CD4-positive, CD25-positive, alpha-beta regulatory T cell (primary cell): ENCODE measurements at regions not wholly inside any gene's neighbourhood (a gene's known extent, or its start where the extent isn't known, plus 50 kb on each side); places are given as distances from the start of the nearest gene placed in this dataset.

Source experiments
- ATAC-seq, 2 donors: fragments of 150-1000 bp; cut with Tn5 transposase; one replicate each; pipeline ENCODE4 v1.10.0; 2021; ENCODE audit warnings: low read depth in 2 of 2, moderate number of reproducible peaks in 2 of 2, moderate library complexity in 1 of 2
- DNase-seq, 3 donors: peaks; one replicate each; pipeline versions ENCODE4 v3.0.0 to v3.0.0-alpha.2; 2012 to 2022; ENCODE audit warnings: mixed read lengths in 1 of 3
- H3K27ac ChIP-seq: one replicate; pipeline ENCODE4 v1.7.0; 2013; ENCODE audit warnings: mild to moderate bottlenecking, low read length; ENCODE audit not compliant: insufficient read depth, poor library complexity, severe bottlenecking
- H3K27me3 ChIP-seq: one replicate; pipeline ENCODE4 v1.7.0; 2013; ENCODE audit warnings: low read length; ENCODE audit not compliant: control insufficient read depth, insufficient read depth
- H3K36me3 ChIP-seq: one replicate; pipeline ENCODE4 v1.7.0; 2013; ENCODE audit warnings: mild to moderate bottlenecking, low read length, moderate library complexity; ENCODE audit not compliant: control insufficient read depth, insufficient read depth
- H3K4me1 ChIP-seq: 2 replicates; pipeline ENCODE4 v1.7.0; 2013; ENCODE audit warnings: mild to moderate bottlenecking, low read length; ENCODE audit not compliant: insufficient read depth, control insufficient read depth, poor library complexity, severe bottlenecking
- H3K4me3 ChIP-seq: one replicate; pipeline ENCODE4 v1.7.0; 2013; ENCODE audit warnings: low read depth, mild to moderate bottlenecking, low read length, moderate library complexity
- H3K9me3 ChIP-seq, 2 experiments: 1 replicate in 1 of 2; 2 replicates in 1 of 2; pipeline ENCODE4 v1.7.0; 2013; ENCODE audit warnings: low read length in 2 of 2, mild to moderate bottlenecking in 1 of 2, moderate library complexity in 1 of 2; ENCODE audit not compliant: control insufficient read depth in 2 of 2
- H3K27ac Mint-ChIP-seq, 3 donors: one replicate each; pipeline ENCODE4 v1.8.0; 2020 to 2022; ENCODE audit warnings: mild to moderate bottlenecking in 3 of 3, mixed read lengths in 3 of 3, moderate library complexity in 2 of 3
- H3K27me3 Mint-ChIP-seq: one replicate; pipeline ENCODE4 v1.8.0; 2022; ENCODE audit warnings: mild to moderate bottlenecking, mixed read lengths
- H3K36me3 Mint-ChIP-seq: one replicate; pipeline ENCODE4 v1.8.0; 2020; ENCODE audit warnings: mixed read lengths
- H3K4me1 Mint-ChIP-seq, 4 donors: one replicate each; pipeline ENCODE4 v1.8.0; 2020 to 2022; ENCODE audit warnings: mixed read lengths in 4 of 4, mild to moderate bottlenecking in 1 of 4
- H3K4me3 Mint-ChIP-seq, 4 donors: one replicate each; pipeline ENCODE4 v1.8.0; 2020 to 2022; ENCODE audit warnings: mild to moderate bottlenecking in 4 of 4, mixed read lengths in 4 of 4, moderate library complexity in 3 of 4
- H3K9me3 Mint-ChIP-seq, 7 donors: one replicate each; pipeline ENCODE4 v1.8.0; 2020 to 2022; ENCODE audit warnings: mixed read lengths in 7 of 7, mild to moderate bottlenecking in 3 of 7, moderate library complexity in 2 of 7

- Histone ChIP-seq H3K4me3 (no peak overlapping the region), H3K27me3 (no peaks in the 10 kb centered on the region), H3K27ac (no peak overlapping the region), H3K4me1 (no peaks in the 10 kb centered on the region), H3K9me3 (no peaks in the 10 kb centered on the region), H3K36me3 (no peaks in the 10 kb centered on the region)
- peak overlapping the region in 1 of 3 donors; percentile 38 for H3K27ac Mint-ChIP-seq
- H3K9me3 Mint-ChIP-seq: peaks cover 0 to 9% (median 0%) of the 10 kb centered on the region in 7 donors
- no peaks in the 10 kb centered on the region for H3K36me3 Mint-ChIP-seq
- peaks cover 2% of the 10 kb centered on the region for H3K27me3 Mint-ChIP-seq
- DNase-seq (peak in 1 of 3 donors; percentile 14), ATAC-seq (no peak)
- H3K4me1 Mint-ChIP-seq: no peaks in the 10 kb centered on the region
- H3K4me3 Mint-ChIP-seq: no peak overlapping the region
Measured at GRCh38 chr12:14111230-14111865, 129.9 kb upstream of the GRIN2B start.

GRCh38 chr12:14113031-14113430, 131.6 kb upstream of the GRIN2B start:
- ATAC-seq: no peak
- Histone ChIP-seq H3K36me3 (no peaks in the 10 kb centered on the region), H3K4me3 (no peak overlapping the region), H3K9me3 (peaks cover 0 to 4% of the 10 kb centered on the region in 2 experiments), H3K27ac (no peak overlapping the region), H3K4me1 (no peaks in the 10 kb centered on the region), H3K27me3 (no peaks in the 10 kb centered on the region)
- no peaks in the 10 kb centered on the region for H3K4me1 Mint-ChIP-seq
- H3K36me3 Mint-ChIP-seq: no peaks in the 10 kb centered on the region
- no peak for DNase-seq
- H3K27ac Mint-ChIP-seq: no peak overlapping the region
- H3K27me3 Mint-ChIP-seq: peaks cover 4% of the 10 kb centered on the region
- peaks cover 0 to 11% (median 3%) of the 10 kb centered on the region in 7 donors for H3K9me3 Mint-ChIP-seq
- no peak overlapping the region for H3K4me3 Mint-ChIP-seq

DNA sequence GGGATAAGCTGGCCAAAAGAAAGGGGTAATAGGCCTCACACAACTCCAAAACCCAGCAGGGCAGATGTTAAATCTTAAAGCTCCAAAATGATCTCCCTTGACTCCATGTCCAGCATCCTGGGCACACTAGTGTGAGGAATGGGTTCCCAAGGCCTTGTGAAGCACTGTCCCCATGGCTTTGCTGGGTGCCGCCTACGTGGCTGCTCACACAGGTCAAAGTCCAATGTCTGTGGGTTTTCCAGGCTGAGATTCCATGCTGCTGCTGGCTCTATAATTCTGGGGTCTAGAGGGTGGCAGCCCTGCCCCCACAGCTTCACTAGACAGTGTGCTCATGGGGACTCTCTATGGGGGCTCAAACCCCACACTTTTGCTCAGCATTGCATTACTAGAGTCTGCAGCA, 145.3 kb upstream of the GRIN2B start:
- Histone ChIP-seq H3K4me1 (no peaks in the 10 kb centered on the region), H3K9me3 (peaks cover 0 to 1% of the 10 kb centered on the region in 2 experiments), H3K27ac (no peak overlapping the region), H3K36me3 (no peaks in the 10 kb centered on the region), H3K4me3 (no peak overlapping the region), H3K27me3 (no peaks in the 10 kb centered on the region)
- DNase-seq (no peak), ATAC-seq (no peak)
- peaks cover 0 to 5% (median 0%) of the 10 kb centered on the region in 7 donors for H3K9me3 Mint-ChIP-seq
- H3K36me3 Mint-ChIP-seq: no peaks in the 10 kb centered on the region
- H3K27ac Mint-ChIP-seq: no peak overlapping the region
- no peaks in the 10 kb centered on the region for H3K4me1 Mint-ChIP-seq
- H3K27me3 Mint-ChIP-seq: no peaks in the 10 kb centered on the region
- no peak overlapping the region for H3K4me3 Mint-ChIP-seq

DNA sequence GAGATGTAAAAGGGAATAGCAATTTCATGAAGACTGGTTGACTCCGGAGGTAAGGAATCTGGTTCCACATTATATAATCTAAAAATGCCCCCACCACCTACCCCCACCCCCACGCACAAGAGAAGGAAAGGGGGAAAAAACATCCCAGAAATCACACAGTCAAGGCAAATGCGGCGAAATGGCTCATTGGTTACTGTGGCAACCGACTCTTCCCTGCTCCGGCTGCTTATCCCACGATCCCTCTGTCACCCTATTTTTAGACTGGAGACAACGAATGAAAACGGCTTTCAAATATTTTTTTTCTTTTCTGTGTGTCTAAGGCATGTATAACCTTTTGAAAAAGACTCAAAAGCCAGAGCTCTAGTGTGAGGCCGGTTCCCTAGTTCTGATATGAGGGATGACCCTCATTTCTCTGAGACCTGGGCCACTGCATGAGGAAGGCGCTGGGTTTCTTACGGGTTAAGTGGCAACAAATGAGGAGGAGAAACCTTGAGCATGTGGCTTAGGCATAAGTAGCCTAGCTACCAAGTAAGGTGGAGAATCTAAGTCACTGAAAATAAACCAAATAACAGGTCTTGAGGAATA, 148.3 kb upstream of the GRIN2B start:
- Mint-ChIP-seq H3K9me3 (peaks cover 0 to 5% (median 0%) of the 10 kb centered on the region in 7 donors), H3K4me3 (no peak overlapping the region), H3K27ac (no peak overlapping the region), H3K27me3 (no peaks in the 10 kb centered on the region), H3K4me1 (no peaks in the 10 kb centered on the region), H3K36me3 (no peaks in the 10 kb centered on the region)
- H3K4me1 ChIP-seq: no peaks in the 10 kb centered on the region
- ATAC-seq (no peak), DNase-seq (no peak)
- no peak overlapping the region for H3K27ac ChIP-seq
- no peaks in the 10 kb centered on the region for H3K27me3 ChIP-seq
- no peak overlapping the region for H3K4me3 ChIP-seq
- H3K36me3 ChIP-seq: no peaks in the 10 kb centered on the region
- no peaks in the 10 kb centered on the region for H3K9me3 ChIP-seq

GRCh38 chr12:14135996-14136395, 154.6 kb upstream of the GRIN2B start:
- H3K27ac ChIP-seq: no peak overlapping the region
- no peak overlapping the region for H3K27ac Mint-ChIP-seq
- H3K27me3 Mint-ChIP-seq: peaks cover 10% of the 10 kb centered on the region
- no peaks in the 10 kb centered on the region for H3K36me3 Mint-ChIP-seq
- H3K36me3 ChIP-seq: no peaks in the 10 kb centered on the region
- no peaks in the 10 kb centered on the region for H3K9me3 ChIP-seq
- no peaks in the 10 kb centered on the region for H3K27me3 ChIP-seq
- H3K4me3 Mint-ChIP-seq: no peak overlapping the region
- DNase-seq (no peak), ATAC-seq (no peak)
- H3K4me3 ChIP-seq: no peak overlapping the region
- peaks cover 0 to 2% (median 0%) of the 10 kb centered on the region in 7 donors for H3K9me3 Mint-ChIP-seq
- H3K4me1 ChIP-seq: no peaks in the 10 kb centered on the region
- no peaks in the 10 kb centered on the region for H3K4me1 Mint-ChIP-seq

DNA sequence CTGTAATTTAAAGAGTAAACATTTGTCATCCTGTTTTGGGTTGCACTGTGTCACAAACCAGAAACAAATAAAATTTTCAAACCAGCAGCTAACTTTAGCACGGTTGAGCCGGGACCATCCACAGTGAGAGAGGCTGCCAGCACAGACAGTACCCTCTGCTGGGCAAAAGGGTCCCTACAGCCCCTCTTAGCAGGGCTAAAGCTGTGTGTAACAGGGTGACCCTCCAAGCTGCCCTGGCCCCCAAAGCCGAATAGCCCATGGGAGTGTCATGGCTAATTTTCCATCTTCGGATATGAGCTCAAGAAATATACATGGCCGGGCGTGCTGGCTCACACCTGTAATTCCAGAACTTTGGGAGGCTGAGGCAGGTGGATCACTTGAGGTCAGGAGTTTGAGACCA, 157.1 kb upstream of the GRIN2B start:
- DNase-seq (no peak), ATAC-seq (no peak)
- no peaks in the 10 kb centered on the region for H3K4me1 ChIP-seq
- no peaks in the 10 kb centered on the region for H3K27me3 ChIP-seq
- no peaks in the 10 kb centered on the region for H3K36me3 ChIP-seq
- no peak overlapping the region for H3K4me3 ChIP-seq
- no peaks in the 10 kb centered on the region for H3K4me1 Mint-ChIP-seq
- H3K9me3 Mint-ChIP-seq: peaks cover 0 to 2% (median 0%) of the 10 kb centered on the region in 7 donors
- H3K27me3 Mint-ChIP-seq: peaks cover 10% of the 10 kb centered on the region
- H3K27ac Mint-ChIP-seq: no peak overlapping the region
- H3K4me3 Mint-ChIP-seq: no peak overlapping the region
- H3K27ac ChIP-seq: no peak overlapping the region
- no peaks in the 10 kb centered on the region for H3K36me3 Mint-ChIP-seq
- H3K9me3 ChIP-seq: no peaks in the 10 kb centered on the region

DNA sequence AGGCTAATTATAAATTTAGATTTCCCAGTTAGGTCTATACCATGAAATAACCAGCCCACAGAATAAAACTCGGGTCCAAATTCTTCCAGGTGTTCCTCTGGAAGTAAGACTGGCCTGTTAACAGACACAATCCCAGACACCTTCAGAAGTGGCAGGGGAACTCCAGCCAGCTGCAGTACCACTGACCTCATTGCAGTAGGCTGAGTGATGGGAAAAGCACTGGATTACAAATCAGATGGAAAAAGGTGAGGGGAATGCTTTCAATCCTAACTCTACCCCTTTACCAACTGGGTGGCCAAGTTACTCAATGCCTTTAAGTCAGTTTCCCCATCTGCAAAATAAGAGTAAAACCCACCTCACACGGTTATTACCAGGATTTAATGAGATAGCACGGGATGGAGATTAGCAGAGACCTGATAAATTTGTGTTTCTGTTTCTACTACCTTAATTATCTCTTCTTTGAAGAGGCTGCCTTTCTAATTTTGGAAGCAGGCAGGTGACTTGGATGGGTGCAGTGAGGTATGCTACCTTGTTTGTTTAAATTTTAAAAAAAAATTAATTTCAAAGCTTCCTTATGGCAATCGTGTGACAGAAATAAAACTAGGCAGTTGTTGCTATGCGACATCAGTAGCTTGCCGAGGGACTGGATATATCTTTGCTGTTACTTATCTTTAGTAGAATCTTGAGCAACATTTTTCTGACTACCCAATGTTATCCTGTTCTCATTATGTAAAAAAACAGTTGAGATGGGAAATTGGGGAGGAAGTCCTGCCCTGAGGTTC, 167.3 kb upstream of the GRIN2B start:
- no peaks in the 10 kb centered on the region for H3K9me3 ChIP-seq
- no peaks in the 10 kb centered on the region for H3K36me3 ChIP-seq
- Mint-ChIP-seq H3K36me3 (no peaks in the 10 kb centered on the region), H3K4me3 (no peak overlapping the region), H3K4me1 (no peaks in the 10 kb centered on the region), H3K27me3 (peaks cover 5% of the 10 kb centered on the region), H3K9me3 (peaks cover 0 to 4% (median 1%) of the 10 kb centered on the region in 7 donors), H3K27ac (no peak overlapping the region)
- H3K4me3 ChIP-seq: no peak overlapping the region
- H3K27me3 ChIP-seq: no peaks in the 10 kb centered on the region
- ATAC-seq (no peak), DNase-seq (no peak)
- no peaks in the 10 kb centered on the region for H3K4me1 ChIP-seq
- H3K27ac ChIP-seq: no peak overlapping the region
